Anterior cingulate cortex (tissue), 58 donors: ENCODE measurements at regions not wholly inside any gene's neighbourhood (a gene's known extent, or its start where the extent isn't known, plus 50 kb on each side); places are given as distances from the start of the nearest gene placed in this dataset.

Experiments used
- DNase-seq, 58 donors: peaks; one replicate each; lab custom pipeline; 2025; lab: John Stamatoyannopoulos, UW

DNA sequence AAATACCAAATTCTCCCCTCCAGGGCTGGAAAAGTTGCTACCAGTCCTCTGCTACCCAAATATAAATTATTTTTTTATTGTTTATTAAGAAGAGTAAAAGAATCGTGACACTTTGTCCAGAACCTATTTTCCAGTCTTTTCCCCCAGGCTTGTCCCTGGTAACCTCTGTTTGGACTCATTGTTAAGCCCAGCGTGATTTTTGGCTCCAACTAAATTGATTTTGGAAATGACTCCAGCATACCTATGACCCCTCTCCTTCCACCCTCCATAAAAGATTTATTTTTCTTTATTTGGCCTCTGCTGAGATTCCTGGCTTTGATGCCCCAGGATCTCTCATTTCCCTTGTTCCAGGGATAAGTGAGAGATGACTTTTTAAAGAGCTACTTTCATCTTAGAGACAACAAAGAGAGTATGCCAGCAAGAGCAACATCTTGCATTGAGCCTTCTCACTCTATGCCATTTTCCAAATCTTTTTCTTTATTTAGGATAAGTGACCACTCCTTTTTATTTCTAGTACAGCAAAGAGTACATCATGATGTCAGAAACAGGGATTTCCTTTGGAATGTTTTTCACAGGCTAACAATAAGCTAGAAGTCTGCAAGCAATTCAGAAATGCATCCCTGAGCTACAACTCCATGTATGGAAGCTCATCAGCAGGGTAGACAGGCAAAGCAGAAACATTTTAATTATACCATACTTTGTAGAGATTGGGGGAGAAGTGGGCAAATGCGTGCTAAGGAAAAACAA, 75.8 kb downstream of the DAD1 start:
- DNase-seq: no peak

- DNase-seq: no peak
These were observed 76.8 kb downstream of the DAD1 start for GRCh38 chr14:22512106-22512814.

DNA sequence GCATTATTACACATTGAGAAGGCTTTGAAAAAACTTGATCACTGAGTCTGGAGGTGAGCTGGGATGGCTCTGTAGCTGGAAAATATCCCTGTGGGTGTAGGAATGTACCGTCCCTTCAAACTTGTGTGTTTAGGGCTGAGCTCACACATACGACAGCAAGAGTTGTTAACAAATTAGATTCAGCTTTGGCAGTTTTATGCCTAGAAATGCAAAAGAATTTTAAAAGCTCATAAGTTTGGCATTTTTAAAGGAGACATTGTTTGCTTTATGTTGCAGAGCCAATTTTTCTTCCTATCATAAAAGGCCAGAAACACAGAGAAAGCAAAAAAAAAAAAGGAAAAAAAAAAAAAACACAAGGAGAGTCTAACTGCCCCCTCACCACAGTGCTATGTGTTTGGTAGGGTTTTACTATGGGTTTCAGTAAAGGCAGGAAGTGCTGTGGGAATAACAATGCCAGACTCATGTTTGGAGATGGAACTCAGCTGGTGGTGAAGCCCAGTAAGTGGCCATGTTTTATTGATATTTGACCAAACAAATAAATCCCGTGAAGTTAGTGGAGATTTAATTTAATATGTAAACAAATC, 78.4 kb downstream of the DAD1 start:
- DNase-seq: no peak

- no peak for DNase-seq
These were observed 79.2 kb downstream of the DAD1 start for GRCh38 chr14:22509751-22510300.

GRCh38 chr14:22509036-22509709, 79.9 kb downstream of the DAD1 start:
- no peak for DNase-seq

DNA sequence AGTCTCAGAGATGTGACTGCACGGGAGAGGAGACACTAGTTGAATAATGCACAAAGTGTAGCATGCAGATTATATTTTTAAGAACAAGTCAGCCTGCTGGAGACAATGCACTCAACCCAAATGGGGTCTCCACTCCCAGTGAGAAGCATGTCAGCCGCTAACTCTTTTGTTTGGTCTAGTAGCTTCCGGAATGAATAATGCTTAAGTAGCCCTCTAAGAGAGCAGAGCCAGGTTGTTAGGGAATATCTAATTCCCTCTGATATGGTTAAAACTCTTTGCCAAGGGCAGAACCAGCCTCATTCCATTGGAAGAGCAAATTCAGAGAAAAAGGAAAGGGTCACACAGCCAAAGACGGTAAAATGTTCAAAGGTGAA, 80.4 kb downstream of the DAD1 start:
- DNase-seq: no peak

- no peak for DNase-seq
These were observed 80.9 kb downstream of the DAD1 start for GRCh38 chr14:22508150-22508457.

DNA sequence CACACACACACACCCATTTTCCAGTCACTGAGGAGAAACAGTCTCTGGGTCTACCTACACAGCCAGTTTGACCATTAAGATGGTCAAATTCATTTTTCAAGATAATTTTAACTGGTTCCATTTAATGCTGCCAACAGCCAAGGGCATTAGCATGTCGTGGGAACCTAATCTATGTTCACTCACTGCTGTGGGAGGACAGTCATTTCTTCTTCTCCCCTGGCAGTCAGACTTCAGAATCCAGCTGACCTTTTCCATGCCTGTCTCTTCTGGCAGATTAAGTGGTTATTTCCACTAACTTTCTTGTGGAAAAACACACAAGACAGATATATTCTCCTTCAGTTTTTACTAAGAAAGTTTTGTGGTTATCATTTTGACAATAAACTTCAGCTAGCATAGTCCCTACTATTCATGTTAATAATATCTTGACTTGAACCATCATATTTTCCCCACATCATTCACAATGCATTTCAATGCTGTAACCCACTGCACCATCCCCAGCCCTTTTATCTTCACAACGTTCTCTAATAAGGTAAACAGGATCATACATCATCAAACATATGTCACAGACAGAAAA, 82.2 kb downstream of the DAD1 start:
- no peak for DNase-seq

GRCh38 chr14:22506378-22506710, 82.7 kb downstream of the DAD1 start:
- no peak for DNase-seq

DNA sequence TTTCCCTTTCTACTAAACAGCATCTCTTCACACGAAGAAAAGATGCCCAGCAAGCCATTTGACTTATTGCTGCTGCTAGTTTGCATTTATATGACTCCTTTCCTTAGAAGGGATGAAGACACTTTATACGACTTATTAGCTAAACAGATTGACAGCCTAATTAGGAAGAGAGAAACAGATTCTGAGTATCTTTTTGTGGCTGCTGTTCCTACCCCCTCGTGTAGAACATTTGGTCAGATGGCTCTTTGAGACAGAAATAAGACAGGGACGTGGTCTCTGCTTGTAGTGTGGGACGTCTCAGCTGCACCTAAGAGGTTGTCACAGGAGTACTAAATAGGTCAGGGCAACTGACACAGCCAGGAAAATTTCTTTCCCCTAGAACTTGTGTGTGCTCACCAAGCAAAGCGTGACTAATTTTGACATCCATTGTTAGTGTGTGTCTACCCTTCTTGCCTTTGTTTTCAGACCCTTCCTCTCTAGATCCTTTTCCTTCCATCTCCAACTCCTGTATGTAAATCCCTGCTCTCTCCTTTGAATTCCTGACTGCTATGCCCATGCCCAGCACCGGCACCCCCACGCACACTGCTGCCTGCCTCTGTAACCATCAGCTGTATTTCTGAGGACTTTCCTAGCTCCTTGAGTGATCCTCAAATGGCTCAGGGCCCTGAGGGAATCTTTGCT, 83.2 kb downstream of the DAD1 start:
- DNase-seq: no peak

GRCh38 chr14:22505309-22505696, 83.7 kb downstream of the DAD1 start:
- no peak for DNase-seq

DNA sequence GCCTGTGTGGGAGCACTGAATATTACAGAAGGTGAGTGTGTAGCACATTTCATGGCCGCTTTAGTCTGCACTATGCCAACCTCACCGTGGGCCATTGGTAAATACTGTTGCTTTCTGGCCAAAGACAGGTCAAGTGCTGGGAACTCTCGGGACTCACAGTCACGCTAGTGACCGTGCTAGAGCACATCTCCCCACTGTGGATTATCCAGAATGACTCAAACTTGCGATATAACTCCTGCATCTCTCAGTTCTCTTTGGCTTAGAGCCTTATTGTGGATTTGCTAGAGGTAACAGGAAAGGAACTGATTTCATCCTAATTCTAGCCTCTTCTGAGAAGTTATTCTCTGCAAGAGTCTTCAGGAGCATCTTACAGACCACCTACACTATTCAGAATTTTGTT, 86.5 kb downstream of the DAD1 start:
- no peak for DNase-seq

DNA sequence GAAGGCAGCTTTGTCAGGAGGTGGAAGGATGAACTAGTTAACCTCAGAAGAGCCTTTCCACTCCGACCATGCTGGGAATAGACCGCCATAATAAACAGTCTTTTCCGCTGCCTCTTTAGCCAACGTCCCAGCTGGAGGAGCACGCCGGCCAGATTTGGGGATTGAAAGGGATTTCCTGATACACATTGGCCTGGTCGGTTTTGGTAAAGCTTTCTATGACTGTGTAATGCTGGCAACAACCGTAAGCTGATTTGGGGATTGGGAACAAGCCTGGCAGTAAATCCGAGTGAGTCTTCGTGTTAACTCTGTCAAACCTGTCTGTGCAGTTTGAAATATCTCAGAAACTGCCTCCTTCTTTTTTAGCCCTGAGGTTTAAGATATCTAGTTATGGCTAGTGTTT, 87.0 kb downstream of the DAD1 start:
- peak in 1 of 58 donors; percentile 8 for DNase-seq

- DNase-seq: no peak
These were observed 87.9 kb downstream of the DAD1 start for GRCh38 chr14:22500954-22501726.

GRCh38 chr14:22500525-22500924, 88.5 kb downstream of the DAD1 start:
- no peak for DNase-seq

- no peak for DNase-seq
These were observed 91.3 kb downstream of the DAD1 start for GRCh38 chr14:22497671-22498093.

DNA sequence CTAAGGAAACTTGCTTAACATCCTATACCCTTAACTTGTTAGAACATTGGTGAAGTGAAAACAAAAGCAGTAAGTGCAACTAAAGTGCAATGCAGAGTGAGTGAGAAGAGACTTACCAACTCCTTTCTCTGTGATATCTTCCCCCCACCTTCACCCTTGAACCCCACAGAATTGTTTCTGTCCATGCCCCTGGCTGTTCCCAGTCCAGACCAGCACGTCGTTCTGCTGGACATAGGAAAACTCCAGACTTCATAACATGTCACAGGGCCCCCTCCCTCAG, 91.9 kb downstream of the DAD1 start:
- no peak for DNase-seq

GRCh38 chr14:22494486-22495135, 94.4 kb downstream of the DAD1 start:
- DNase-seq: no peak

GRCh38 chr14:22493753-22494152, 95.3 kb downstream of the DAD1 start:
- DNase-seq: no peak
